HepG2 (cell line): ENCODE measurements at regions not wholly inside any gene's neighbourhood (a gene's known extent, or its start where the extent isn't known, plus 50 kb on each side); places are given as distances from the start of the nearest gene placed in this dataset.

ENCODE experiments used
- AFF4 ChIP-seq: sonication (generic); formaldehyde crosslinking; IDR thresholded peaks from 2 replicates; pipeline ENCODE4 v1.4.0; 2020; ENCODE audit warnings: missing genetic modification reagents
- BRCA1 ChIP-seq: sonication (generic); formaldehyde crosslinking; IDR thresholded peaks from 2 replicates; pipeline ENCODE4 v1.4.0; 2020; ENCODE audit warnings: missing genetic modification reagents
- CBX1 ChIP-seq: IDR thresholded peaks from one replicate; pipeline ENCODE4 v1.6.1; 2016; ENCODE audit warnings: antibody characterized with exemption, low read depth
- CREBL2 ChIP-seq: sonication (generic); formaldehyde crosslinking; IDR thresholded peaks from 2 replicates; pipeline ENCODE4 v1.8.1; 2023; ENCODE audit warnings: missing genetic modification reagents, mild to moderate bottlenecking, borderline replicate concordance
- GRHL1 ChIP-seq: sonication (generic); formaldehyde crosslinking; conservative IDR thresholded peaks from 2 replicates; pipeline ENCODE4 v1.8.0; 2022; ENCODE audit warnings: missing genetic modification reagents
- MAF1 ChIP-seq: sonication (generic); formaldehyde crosslinking; IDR thresholded peaks from 2 replicates; pipeline ENCODE4 v1.5.0; 2020; ENCODE audit warnings: missing genetic modification reagents, borderline replicate concordance
- POGK ChIP-seq: sonication (generic); formaldehyde crosslinking; conservative IDR thresholded peaks from 2 replicates; pipeline ENCODE4 v1.8.0; 2022; ENCODE audit warnings: mild to moderate bottlenecking, moderate library complexity, missing genetic modification reagents
- RARA ChIP-seq: IDR thresholded peaks from 2 replicates; pipeline ENCODE4 v1.6.1; 2016; ENCODE audit warnings: missing genetic modification reagents, missing compliant biosample characterization
- SALL1 ChIP-seq: sonication (generic); formaldehyde crosslinking; IDR thresholded peaks from 2 replicates; pipeline ENCODE4 v1.8.0; 2022; ENCODE audit warnings: mild to moderate bottlenecking, missing genetic modification reagents
- SP4 ChIP-seq: sonication (generic); formaldehyde crosslinking; IDR thresholded peaks from 2 replicates; pipeline ENCODE4 v1.8.1; 2023; ENCODE audit warnings: mild to moderate bottlenecking, missing genetic modification reagents
- THAP9 ChIP-seq: sonication (generic); formaldehyde crosslinking; IDR thresholded peaks from 2 replicates; pipeline ENCODE4; 2020; ENCODE audit warnings: missing genetic modification reagents, mild to moderate bottlenecking, borderline replicate concordance
- U2AF2 ChIP-seq: fragments of 200-400 bp; formaldehyde crosslinking; IDR thresholded peaks from 2 replicates; pipeline ENCODE4 v1.6.1; 2017; ENCODE audit warnings: low read depth, mild to moderate bottlenecking, low read length
- ZMYM2 ChIP-seq: sonication (generic); formaldehyde crosslinking; IDR thresholded peaks from 2 replicates; pipeline ENCODE4 v1.8.0; 2022; ENCODE audit warnings: mild to moderate bottlenecking, missing genetic modification reagents
- ZNF18 ChIP-seq: sonication (generic); formaldehyde crosslinking; IDR thresholded peaks from 2 replicates; pipeline ENCODE4 v1.8.0; 2022; ENCODE audit warnings: mild to moderate bottlenecking, missing genetic modification reagents; ENCODE audit not compliant: insufficient replicate concordance
- ZNF24 ChIP-seq: fragments of 450-650 bp; IDR thresholded peaks from 2 replicates; pipeline ENCODE4 v1.6.1; 2017; ENCODE audit warnings: antibody characterized with exemption, mild to moderate bottlenecking
- ZNF33B ChIP-seq: sonication (generic); formaldehyde crosslinking; IDR thresholded peaks from 2 replicates; pipeline ENCODE4 v1.5.1; 2020; ENCODE audit warnings: mild to moderate bottlenecking, missing genetic modification reagents

- TF ChIP-seq AFF4 (CRISPR knock-in tag) (no peak), CBX1 (no peak), BRCA1 (no peak), SALL1 (CRISPR knock-in tag) (peak; percentile 51), ZNF33B (CRISPR knock-in tag) (no peak), THAP9 (CRISPR knock-in tag) (no peak), ZMYM2 (CRISPR knock-in tag) (no peak), POGK (CRISPR knock-in tag) (no peak), MAF1 (no peak), SP4 (CRISPR knock-in tag) (no peak), GRHL1 (CRISPR knock-in tag) (no peak), ZNF18 (CRISPR knock-in tag) (no peak), U2AF2 (no peak), RARA (CRISPR knock-in tag) (no peak), CREBL2 (CRISPR knock-in tag) (no peak), ZNF24 (no peak)
Observed at GRCh38 chr22:27662359-27663301, 138.9 kb downstream of the MN1 start (continued).
